Liver (tissue), 7 donors: ENCODE measurements at regions not wholly inside any gene's neighbourhood (a gene's known extent, or its start where the extent isn't known, plus 50 kb on each side); places are given as distances from the start of the nearest gene placed in this dataset.
A peak's percentile ranks its signal among the peaks of the same experiment; 100 is the strongest.

Experiments
- DNase-seq: peaks from one replicate; pipeline ENCODE4 v3.0.0-alpha.2; 2017; ENCODE audit warnings: low spot score
- H3K27ac ChIP-seq, 2 donors: one replicate each; pipeline ENCODE4 v1.7.0; 2013; ENCODE audit warnings: inconsistent platforms in 2 of 2, low read length in 2 of 2, control low read depth in 1 of 2, low read depth in 1 of 2, mild to moderate bottlenecking in 1 of 2
- H3K27me3 ChIP-seq, 4 donors: one replicate each; pipeline versions ENCODE4 v1.6.1 to v1.7.0; 2013; ENCODE audit warnings: low read length in 3 of 4, inconsistent platforms in 1 of 4, mild to moderate bottlenecking in 1 of 4, moderate library complexity in 1 of 4; ENCODE audit not compliant: control insufficient read depth in 4 of 4, insufficient read depth in 4 of 4
- H3K36me3 ChIP-seq, 4 donors: one replicate each; pipeline versions ENCODE4 v1.6.1 to v1.7.0; 2013; ENCODE audit warnings: low read length in 3 of 4, mild to moderate bottlenecking in 3 of 4, low read depth in 1 of 4, moderate library complexity in 1 of 4; ENCODE audit not compliant: control insufficient read depth in 4 of 4, insufficient read depth in 3 of 4
- H3K4me1 ChIP-seq, 4 donors: one replicate each; pipeline versions ENCODE4 v1.6.1 to v1.7.0; 2013; ENCODE audit warnings: low read length in 3 of 4, mild to moderate bottlenecking in 3 of 4, moderate library complexity in 1 of 4; ENCODE audit not compliant: control insufficient read depth in 4 of 4, insufficient read depth in 4 of 4
- H3K4me3 ChIP-seq, 3 donors: one replicate each; pipeline versions ENCODE4 v1.6.1 to v1.7.0; 2013; ENCODE audit warnings: low read length in 3 of 3, control low read depth in 1 of 3, low read depth in 1 of 3, mild to moderate bottlenecking in 1 of 3
- H3K9ac ChIP-seq, 2 donors: one replicate each; pipeline ENCODE4 v1.7.0; 2013; ENCODE audit warnings: low read length in 2 of 2, mild to moderate bottlenecking in 2 of 2, moderate library complexity in 2 of 2, control low read depth in 1 of 2, low read depth in 1 of 2
- H3K9me3 ChIP-seq, 4 donors: one replicate each; pipeline versions ENCODE4 v1.6.1 to v1.7.0; 2013; ENCODE audit warnings: low read length in 3 of 4; ENCODE audit not compliant: control insufficient read depth in 4 of 4
- EGR1 ChIP-seq, 2 donors: IDR thresholded peaks; 2 replicates each; pipeline ENCODE4 v1.6.1; 2016 to 2018; ENCODE audit warnings: antibody characterized with exemption in 2 of 2, low read depth in 2 of 2
- GABPA ChIP-seq, 2 donors: IDR thresholded peaks in 1 of 2; conservative IDR thresholded peaks in 1 of 2; 2 replicates each; pipeline ENCODE4 v1.6.1; 2016; ENCODE audit warnings: antibody characterized with exemption in 2 of 2, mild to moderate bottlenecking in 1 of 2, moderate library complexity in 1 of 2
- JUND ChIP-seq, 2 donors: IDR thresholded peaks; 2 replicates each; pipeline ENCODE4 v1.6.1; 2016; ENCODE audit warnings: antibody characterized with exemption in 2 of 2
- MAX ChIP-seq: IDR thresholded peaks from 2 replicates; pipeline ENCODE4 v1.6.1; 2016; ENCODE audit warnings: antibody characterized with exemption
- NR2F2 ChIP-seq: IDR thresholded peaks from 2 replicates; pipeline ENCODE4 v1.6.1; 2016; ENCODE audit warnings: antibody characterized with exemption
- REST ChIP-seq: IDR thresholded peaks from 2 replicates; pipeline ENCODE4 v1.6.1; 2016; ENCODE audit warnings: antibody characterized with exemption, mild to moderate bottlenecking
- RXRA ChIP-seq, 2 donors: IDR thresholded peaks; 2 replicates each; pipeline ENCODE4 v1.6.1; 2017 to 2018; ENCODE audit warnings: antibody characterized with exemption in 2 of 2, mild to moderate bottlenecking in 1 of 2
- SP1 ChIP-seq: IDR thresholded peaks from 2 replicates; pipeline ENCODE4 v1.6.1; 2018; ENCODE audit warnings: antibody characterized with exemption, mild to moderate bottlenecking
- TAF1 ChIP-seq: conservative IDR thresholded peaks from 2 replicates; pipeline ENCODE4 v1.6.1; 2016; ENCODE audit warnings: antibody characterized with exemption, mild to moderate bottlenecking
- YY1 ChIP-seq: IDR thresholded peaks from 2 replicates; pipeline ENCODE4 v1.6.1; 2016; ENCODE audit warnings: antibody characterized with exemption, mild to moderate bottlenecking
- ZBTB33 ChIP-seq: IDR thresholded peaks from 2 replicates; pipeline ENCODE4 v1.6.1; 2016; ENCODE audit warnings: antibody characterized with exemption
- WGBS: extraction: QIAGEN DNeasy Blood & Tissue Kit; methylation state at CpG from one replicate; pipeline ENCODE4 v1.1.7; 2013; 5-methylcytosine and 5-hydroxymethylcytosine counted together
- donor health status: healthy.
- donor health status: healthy.
- donor health status: healthy.
- donor health status: healthy.

GRCh38 chr9:7368410-7369292 lies 430.9 kb downstream of the DMAC1 start:
- Histone ChIP-seq H3K9me3 (no peaks in the 10 kb centered on the region), H3K9ac (no peak overlapping the region), H3K4me3 (no peak overlapping the region), H3K27me3 (no peaks in the 10 kb centered on the region), H3K27ac (peak overlapping the region; percentile 20 to 40), H3K4me1 (peaks cover 4 to 35% (median 30%) of the 10 kb centered on the region in 4 donors), H3K36me3 (no peaks in the 10 kb centered on the region)
- peak in 1 of 2 donors; percentile 17 for TF ChIP-seq JUND (IDR thresholded peaks at IDR 0.05)
- TF ChIP-seq EGR1 (IDR thresholded peaks at IDR 0.05; ENCODE audit: low read depth in 2 of 2): no peak
- peak; percentile 46 for TF ChIP-seq NR2F2
- no peak for TF ChIP-seq REST
- no peak for TF ChIP-seq RXRA (IDR thresholded peaks at IDR 0.05)
- peak in 1 of 2 donors; percentile 25 for TF ChIP-seq GABPA (IDR thresholded peaks at IDR 0.05 in 1 of 2, conservative IDR thresholded peaks at IDR 0.05 in 1 of 2)
- TF ChIP-seq TAF1: no peak
- TF ChIP-seq SP1: peak; percentile 43
- no peak for DNase-seq
- WGBS: 50% methylated on average over 6 of the region's 6 CpGs

GRCh38 chr9:7367726-7368125 lies 431.9 kb downstream of the DMAC1 start:
- Histone ChIP-seq H3K27me3 (no peaks in the 10 kb centered on the region), H3K9ac (no peak overlapping the region), H3K4me3 (no peak overlapping the region), H3K27ac (no peak overlapping the region), H3K9me3 (no peaks in the 10 kb centered on the region), H3K4me1 (peaks cover 4 to 44% (median 36%) of the 10 kb centered on the region in 4 donors), H3K36me3 (no peaks in the 10 kb centered on the region)
- WGBS: 79% methylated on average over 1 of the region's 1 CpG
- DNase-seq: no peak
- no peak for TF ChIP-seq MAX
- TF ChIP-seq SP1: no peak
- no peak for TF ChIP-seq YY1
- no peak for TF ChIP-seq NR2F2
- TF ChIP-seq ZBTB33: no peak
- TF ChIP-seq TAF1: no peak
- no peak for TF ChIP-seq REST
